ENCODE measurements at regions not wholly inside any gene's neighbourhood (a gene's known extent, or its start where the extent isn't known, plus 50 kb on each side); places are given as distances from the start of the nearest gene placed in this dataset.

- H3K9me3 ChIP-seq = no peaks in the 10 kb centered on the region
- H3K27ac ChIP-seq = no peak overlapping the region
- ATAC-seq (no peak), DNase-seq (no peak)
- no peaks in the 10 kb centered on the region for H3K36me3 ChIP-seq
- H3K27me3 ChIP-seq = no peaks in the 10 kb centered on the region
- H3K4me1 ChIP-seq = no peaks in the 10 kb centered on the region
- no peak for TF ChIP-seq CTCF (IDR thresholded peaks at IDR 0.05)
- no peak for TF ChIP-seq POLR2A (IDR thresholded peaks at IDR 0.05)
- H3K4me3 ChIP-seq = no peak overlapping the region
- 86% methylated on average over 7 of the region's 12 CpGs for whole genome bisulfite sequencing (ENCODE audit: insufficient coverage, low coverage, low lambda C conversion rate, missing lambda C conversion rate)
- intact Hi-C loops (cut with DNase I) = no loop called here
Observed at GRCh38 chr13:111981006-111981405, 85.9 kb upstream of the SOX1 start.

- DNase-seq (no peak), ATAC-seq (no peak)
- TF ChIP-seq POLR2A (IDR thresholded peaks at IDR 0.05) = no peak
- TF ChIP-seq CTCF (IDR thresholded peaks at IDR 0.05) = no peak
- Histone ChIP-seq H3K27me3 (no peaks in the 10 kb centered on the region), H3K27ac (no peak overlapping the region), H3K4me3 (no peak overlapping the region), H3K4me1 (no peaks in the 10 kb centered on the region), H3K36me3 (no peaks in the 10 kb centered on the region), H3K9me3 (no peaks in the 10 kb centered on the region)
- 55% methylated on average over 4 of the region's 12 CpGs for WGBS (ENCODE audit: insufficient coverage, low coverage, low lambda C conversion rate, missing lambda C conversion rate)
- intact Hi-C loops (cut with DNase I) = no loop called here
Observed at GRCh38 chr13:111981446-111982165, 85.3 kb upstream of the SOX1 start.

GRCh38 chr13:111984349-111984748, 82.6 kb upstream of the SOX1 start:
- Histone ChIP-seq H3K4me1 (no peaks in the 10 kb centered on the region), H3K27me3 (no peaks in the 10 kb centered on the region), H3K36me3 (no peaks in the 10 kb centered on the region), H3K4me3 (no peak overlapping the region), H3K9me3 (no peaks in the 10 kb centered on the region), H3K27ac (no peak overlapping the region)
- ATAC-seq = no peak
- intact Hi-C loops (cut with DNase I) = no loop called here
- 75% methylated on average over 1 of the region's 1 CpG for WGBS (ENCODE audit: insufficient coverage, low coverage, low lambda C conversion rate, missing lambda C conversion rate)
- no peak for DNase-seq
- TF ChIP-seq CTCF (IDR thresholded peaks at IDR 0.05) (no peak), POLR2A (IDR thresholded peaks at IDR 0.05) (no peak)

GRCh38 chr13:111990362-111990761, 76.6 kb upstream of the SOX1 start:
- H3K27me3 ChIP-seq = no peaks in the 10 kb centered on the region
- TF ChIP-seq CTCF (IDR thresholded peaks at IDR 0.05) (no peak), POLR2A (IDR thresholded peaks at IDR 0.05) (no peak)
- intact Hi-C loops (cut with DNase I) = no loop called here
- no peaks in the 10 kb centered on the region for H3K9me3 ChIP-seq
- no CpG with 5 or more reads among the region's 1 CpG for WGBS (ENCODE audit: insufficient coverage, low coverage, low lambda C conversion rate, missing lambda C conversion rate)
- no peaks in the 10 kb centered on the region for H3K36me3 ChIP-seq
- no peaks in the 10 kb centered on the region for H3K4me1 ChIP-seq
- DNase-seq (no peak), ATAC-seq (no peak)
- no peak overlapping the region for H3K4me3 ChIP-seq
- no peak overlapping the region for H3K27ac ChIP-seq

- Histone ChIP-seq H3K27ac (no peak overlapping the region), H3K9me3 (no peaks in the 10 kb centered on the region), H3K36me3 (no peaks in the 10 kb centered on the region), H3K4me3 (no peak overlapping the region), H3K27me3 (no peaks in the 10 kb centered on the region), H3K4me1 (no peaks in the 10 kb centered on the region)
- no peak for ATAC-seq
- intact Hi-C loops (cut with DNase I) = no loop called here
- no peak for DNase-seq
- no peak for TF ChIP-seq POLR2A (IDR thresholded peaks at IDR 0.05)
- no peak for TF ChIP-seq CTCF (IDR thresholded peaks at IDR 0.05)
Observed at GRCh38 chr13:111992911-111993310, 74.0 kb upstream of the SOX1 start.
